Fibroblast of mammary gland (primary cell): ENCODE measurements at regions not wholly inside any gene's neighbourhood (a gene's known extent, or its start where the extent isn't known, plus 50 kb on each side); places are given as distances from the start of the nearest gene placed in this dataset.

Source experiments
- DNase-seq: peaks from one replicate; pipeline ENCODE4 v3.0.0-alpha.2; 2010; ENCODE audit warnings: low read depth
- H3K4me3 ChIP-seq: 2 replicates; pipeline ENCODE4 v1.5.1; 2011; ENCODE audit warnings: low read depth, mild to moderate bottlenecking, low read length, moderate library complexity; ENCODE audit not compliant: control insufficient read depth
- TF ChIP-seq, protein P1 (sequence below): conservative IDR thresholded peaks from 2 replicates; pipeline ENCODE4 v1.5.1; 2011; ENCODE audit warnings: low read depth, low read length, inconsistent platforms; ENCODE audit not compliant: control insufficient read depth, insufficient read depth

DNA sequence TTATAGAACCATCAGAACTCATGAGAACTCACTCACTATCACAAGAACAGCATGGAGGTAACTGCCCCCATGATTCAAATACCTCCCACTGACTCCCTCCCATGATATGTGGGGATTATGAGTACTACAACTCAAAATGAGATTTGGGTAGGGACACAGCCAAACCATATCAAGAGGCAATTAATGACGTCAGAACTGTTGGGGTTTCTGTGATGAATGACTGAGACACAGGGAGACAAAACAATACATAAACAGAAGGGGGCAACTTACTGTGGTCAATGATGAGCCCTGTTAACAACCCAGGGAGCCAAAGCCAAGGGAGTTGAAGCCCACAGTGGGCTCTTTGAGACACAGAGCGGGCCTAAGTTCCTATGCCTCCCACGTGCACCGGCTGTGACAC lies 171.3 kb upstream of the GHITM start:
- no peak for DNase-seq
- TF ChIP-seq, protein P1, sequence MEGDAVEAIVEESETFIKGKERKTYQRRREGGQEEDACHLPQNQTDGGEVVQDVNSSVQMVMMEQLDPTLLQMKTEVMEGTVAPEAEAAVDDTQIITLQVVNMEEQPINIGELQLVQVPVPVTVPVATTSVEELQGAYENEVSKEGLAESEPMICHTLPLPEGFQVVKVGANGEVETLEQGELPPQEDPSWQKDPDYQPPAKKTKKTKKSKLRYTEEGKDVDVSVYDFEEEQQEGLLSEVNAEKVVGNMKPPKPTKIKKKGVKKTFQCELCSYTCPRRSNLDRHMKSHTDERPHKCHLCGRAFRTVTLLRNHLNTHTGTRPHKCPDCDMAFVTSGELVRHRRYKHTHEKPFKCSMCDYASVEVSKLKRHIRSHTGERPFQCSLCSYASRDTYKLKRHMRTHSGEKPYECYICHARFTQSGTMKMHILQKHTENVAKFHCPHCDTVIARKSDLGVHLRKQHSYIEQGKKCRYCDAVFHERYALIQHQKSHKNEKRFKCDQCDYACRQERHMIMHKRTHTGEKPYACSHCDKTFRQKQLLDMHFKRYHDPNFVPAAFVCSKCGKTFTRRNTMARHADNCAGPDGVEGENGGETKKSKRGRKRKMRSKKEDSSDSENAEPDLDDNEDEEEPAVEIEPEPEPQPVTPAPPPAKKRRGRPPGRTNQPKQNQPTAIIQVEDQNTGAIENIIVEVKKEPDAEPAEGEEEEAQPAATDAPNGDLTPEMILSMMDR: no peak
- H3K4me3 ChIP-seq: no peak overlapping the region

DNA sequence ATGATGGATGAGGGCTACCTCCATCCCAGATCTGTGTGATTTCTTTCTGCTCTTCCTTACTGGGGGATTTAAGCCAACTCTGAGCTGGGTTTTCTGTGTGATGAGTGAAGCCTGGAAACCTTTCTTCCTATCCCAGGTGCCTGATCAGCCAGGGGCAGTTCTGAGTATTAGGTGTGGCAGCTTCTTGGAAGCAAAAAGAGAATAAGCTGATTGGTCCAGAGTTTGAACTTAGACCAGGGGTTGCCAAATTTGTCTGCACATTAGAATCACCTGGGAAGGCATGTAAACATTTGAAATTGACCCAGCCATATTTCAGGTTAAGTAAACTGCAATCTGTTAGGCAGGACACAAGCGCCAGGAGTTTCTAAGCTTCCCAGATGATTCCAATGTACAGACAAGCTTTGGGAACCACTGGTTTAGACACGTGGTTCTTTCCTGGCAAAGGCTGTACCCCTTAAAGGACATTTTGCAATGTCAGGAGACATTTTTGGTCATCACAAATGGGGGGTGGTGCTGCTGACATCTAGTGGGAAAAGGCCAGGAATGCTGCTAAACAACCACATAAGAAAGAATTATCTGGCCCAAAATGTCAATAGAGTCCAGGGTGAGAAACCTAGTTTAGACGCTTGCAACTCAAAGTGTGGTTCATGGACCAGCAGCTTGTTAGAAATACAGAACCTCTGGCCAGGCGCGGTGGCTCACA lies 160.5 kb upstream of the GHITM start:
- no peak for DNase-seq
- no peak overlapping the region for H3K4me3 ChIP-seq
- TF ChIP-seq, protein P1: no peak

DNA sequence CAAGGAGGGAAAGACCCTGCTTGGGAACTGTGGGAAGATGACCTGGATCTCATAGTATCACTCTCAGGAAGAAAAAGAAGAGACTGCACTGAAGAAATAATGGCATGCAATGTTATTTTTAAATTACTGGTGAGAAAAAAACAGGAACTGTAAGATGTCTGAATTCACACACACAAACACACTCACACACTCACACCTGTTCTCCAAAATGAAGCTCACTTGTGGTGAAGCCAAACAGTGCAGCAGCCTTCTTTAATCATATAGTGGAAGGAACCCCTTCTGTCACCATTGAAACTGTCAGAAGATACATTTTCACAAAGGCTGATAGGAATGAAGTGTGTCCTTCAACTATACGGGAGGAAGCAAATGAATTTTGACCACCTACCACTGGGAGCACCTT lies 156.5 kb upstream of the GHITM start:
- no peak for DNase-seq
- H3K4me3 ChIP-seq: no peak overlapping the region
- TF ChIP-seq, protein P1: no peak

DNA sequence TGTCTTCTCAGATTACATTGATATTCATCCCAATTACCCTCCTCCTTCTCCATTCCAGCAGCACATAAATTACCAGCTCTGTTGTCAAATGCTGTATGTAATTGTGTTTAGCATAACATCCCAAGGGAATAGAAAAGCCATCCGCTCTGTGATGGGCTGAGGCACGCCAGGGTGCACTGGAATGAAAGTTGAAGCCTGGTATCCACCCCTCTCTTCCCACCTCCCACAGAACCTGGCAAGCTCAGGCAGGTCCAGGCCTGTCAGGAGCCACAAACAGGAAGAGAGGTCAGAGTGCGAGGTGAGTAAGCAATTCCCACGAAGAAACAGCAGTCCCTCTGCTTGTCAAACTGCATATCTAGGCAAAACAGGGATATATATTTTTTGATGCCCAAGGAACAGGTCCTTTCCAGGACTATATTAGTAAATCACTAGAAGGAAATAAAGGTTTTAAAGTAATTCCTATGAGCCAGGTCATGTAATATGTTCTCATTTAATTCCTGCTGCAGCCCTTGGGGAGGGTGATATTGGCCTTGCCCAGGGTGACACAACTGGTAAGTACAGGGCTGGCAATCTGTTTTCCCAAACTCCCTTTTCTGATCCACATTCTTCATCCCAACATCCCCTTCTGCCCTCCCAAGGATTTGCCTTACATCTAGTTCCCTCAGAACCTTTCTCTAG lies 155.6 kb upstream of the GHITM start:
- TF ChIP-seq, protein P1: no peak
- H3K4me3 ChIP-seq: no peak overlapping the region
- DNase-seq: peak; percentile 25

DNA sequence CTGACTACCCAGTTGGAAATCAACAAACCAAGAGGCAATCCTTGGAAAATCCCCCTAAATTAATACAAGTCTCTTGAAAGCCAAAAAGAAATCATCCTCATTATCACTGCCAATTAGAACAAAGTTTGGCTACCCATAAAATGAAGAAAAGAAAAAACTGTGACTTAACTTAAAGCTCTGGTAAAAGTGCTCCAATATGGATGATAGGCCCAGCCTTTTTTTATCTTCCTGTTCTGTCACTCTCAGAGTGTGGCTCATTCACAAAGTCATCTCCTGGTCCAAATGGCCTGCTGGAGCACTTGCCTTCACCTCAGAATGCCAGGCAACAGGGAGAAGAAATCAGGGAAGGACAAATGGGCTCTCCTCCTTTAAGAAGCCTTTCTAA lies 155.1 kb upstream of the GHITM start:
- no peak for DNase-seq

DNA sequence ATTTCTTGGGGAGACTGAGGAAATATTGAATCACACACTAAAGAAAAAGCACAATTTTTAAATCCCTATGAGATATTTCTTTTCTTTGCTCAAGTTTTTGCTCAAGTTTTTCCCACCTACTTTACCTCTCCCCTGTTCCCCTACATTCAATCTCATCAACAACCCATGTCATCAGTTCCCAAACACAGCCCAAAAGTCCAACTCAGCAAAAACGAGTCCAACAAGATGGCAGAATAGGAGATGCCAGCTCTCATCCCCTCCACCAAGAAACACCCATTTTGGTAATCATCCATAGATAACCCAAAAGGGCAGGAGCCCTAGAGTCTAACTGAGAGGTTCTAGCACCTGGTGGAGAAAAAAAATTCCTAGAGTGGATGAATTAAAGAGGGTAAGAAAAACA lies 152.5 kb upstream of the GHITM start:
- H3K4me3 ChIP-seq: no peak overlapping the region
- DNase-seq: no peak
- TF ChIP-seq, protein P1: no peak

More for the DNA sequence above, 155.1 kb upstream of the GHITM start:
- TF ChIP-seq, protein P1: no peak
- H3K4me3 ChIP-seq: no peak overlapping the region
